KMS-11 (cell line): ENCODE measurements at regions not wholly inside any gene's neighbourhood (a gene's known extent, or its start where the extent isn't known, plus 50 kb on each side); places are given as distances from the start of the nearest gene placed in this dataset.

Experiments
- H2AFZ ChIP-seq: fragments of 200-600 bp; sonication (generic); 2 replicates; pipeline ENCODE4 v1.6.1; 2016; ENCODE audit warnings: antibody characterized with exemption, mixed run types, low read depth
- H3K27ac ChIP-seq: fragments of 200-600 bp; sonication (generic); 2 replicates; pipeline ENCODE4 v1.6.1; 2016; ENCODE audit warnings: mild to moderate bottlenecking, mixed run types
- H3K27me3 ChIP-seq: fragments of 200-600 bp; sonication (generic); 2 replicates; pipeline ENCODE4 v1.6.1; 2017; ENCODE audit warnings: mild to moderate bottlenecking, low read depth, mixed run types, moderate library complexity; ENCODE audit not compliant: insufficient read depth
- H3K36me3 ChIP-seq: fragments of 200-600 bp; sonication (generic); 2 replicates; pipeline ENCODE4 v1.6.1; 2017; ENCODE audit warnings: mild to moderate bottlenecking, mixed run types; ENCODE audit not compliant: insufficient read depth
- H3K4me1 ChIP-seq: fragments of 200-600 bp; sonication (generic); 2 replicates; pipeline ENCODE4 v1.6.1; 2016; ENCODE audit warnings: mild to moderate bottlenecking, low read depth, mixed run types; ENCODE audit not compliant: poor library complexity, severe bottlenecking
- H3K4me2 ChIP-seq: fragments of 200-600 bp; sonication (generic); 2 replicates; pipeline ENCODE4 v1.7.0; 2016; ENCODE audit warnings: mild to moderate bottlenecking, mixed run types
- H3K4me3 ChIP-seq: fragments of 200-600 bp; sonication (generic); IDR thresholded peaks from 2 replicates; pipeline ENCODE4 v1.6.1; 2017; ENCODE audit warnings: low read depth, low read length, mixed read lengths; ENCODE audit not compliant: insufficient read depth
- H3K79me2 ChIP-seq: fragments of 200-600 bp; sonication (generic); 2 replicates; pipeline ENCODE4 v1.6.1; 2016; ENCODE audit warnings: low read depth, mixed run types; ENCODE audit not compliant: insufficient read depth
- H3K9ac ChIP-seq: fragments of 200-600 bp; sonication (generic); 2 replicates; pipeline ENCODE4 v1.6.1; 2016; ENCODE audit warnings: mild to moderate bottlenecking, mixed run types
- H4K20me1 ChIP-seq: fragments of 200-600 bp; sonication (generic); 2 replicates; pipeline ENCODE4 v1.6.1; 2016; ENCODE audit warnings: mild to moderate bottlenecking, mixed run types; ENCODE audit not compliant: insufficient read depth
- TF ChIP-seq, protein P1 (sequence below): fragments of 200-600 bp; sonication (generic); conservative IDR thresholded peaks from 2 replicates; pipeline ENCODE4 v1.6.1; 2017; ENCODE audit warnings: low read depth, mild to moderate bottlenecking, antibody characterized with exemption, low read length, moderate library complexity, mixed read lengths

DNA sequence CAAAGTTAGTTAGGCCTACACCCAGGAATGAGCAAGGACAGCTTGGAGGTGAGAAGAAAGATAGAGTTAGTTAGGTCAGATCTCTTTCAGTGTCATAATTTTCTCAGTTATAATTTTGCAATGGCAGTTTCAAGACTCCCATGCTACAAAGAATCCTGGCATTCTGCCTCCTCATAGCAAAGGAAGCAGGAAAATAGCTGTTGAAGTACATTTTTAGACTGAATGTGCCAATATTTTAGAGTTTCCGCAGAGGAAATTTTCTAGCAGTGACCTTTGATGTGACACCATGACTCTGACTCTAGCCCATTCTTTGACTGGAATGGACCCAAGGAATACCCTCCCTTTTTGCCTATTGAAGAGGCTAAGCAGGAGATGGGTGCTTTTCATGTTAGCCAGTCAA, 371.7 kb downstream of the PIK3C3 start:
- H3K4me3 ChIP-seq, result no peak overlapping the region
- H3K27me3 ChIP-seq, result no peaks in the 10 kb centered on the region
- H3K4me1 ChIP-seq, result no peaks in the 10 kb centered on the region
- no peaks in the 10 kb centered on the region for H3K36me3 ChIP-seq
- no peak overlapping the region for H3K4me2 ChIP-seq
- TF ChIP-seq, protein P1, sequence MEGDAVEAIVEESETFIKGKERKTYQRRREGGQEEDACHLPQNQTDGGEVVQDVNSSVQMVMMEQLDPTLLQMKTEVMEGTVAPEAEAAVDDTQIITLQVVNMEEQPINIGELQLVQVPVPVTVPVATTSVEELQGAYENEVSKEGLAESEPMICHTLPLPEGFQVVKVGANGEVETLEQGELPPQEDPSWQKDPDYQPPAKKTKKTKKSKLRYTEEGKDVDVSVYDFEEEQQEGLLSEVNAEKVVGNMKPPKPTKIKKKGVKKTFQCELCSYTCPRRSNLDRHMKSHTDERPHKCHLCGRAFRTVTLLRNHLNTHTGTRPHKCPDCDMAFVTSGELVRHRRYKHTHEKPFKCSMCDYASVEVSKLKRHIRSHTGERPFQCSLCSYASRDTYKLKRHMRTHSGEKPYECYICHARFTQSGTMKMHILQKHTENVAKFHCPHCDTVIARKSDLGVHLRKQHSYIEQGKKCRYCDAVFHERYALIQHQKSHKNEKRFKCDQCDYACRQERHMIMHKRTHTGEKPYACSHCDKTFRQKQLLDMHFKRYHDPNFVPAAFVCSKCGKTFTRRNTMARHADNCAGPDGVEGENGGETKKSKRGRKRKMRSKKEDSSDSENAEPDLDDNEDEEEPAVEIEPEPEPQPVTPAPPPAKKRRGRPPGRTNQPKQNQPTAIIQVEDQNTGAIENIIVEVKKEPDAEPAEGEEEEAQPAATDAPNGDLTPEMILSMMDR, result no peak
- H3K27ac ChIP-seq, result no peak overlapping the region
- H3K9ac ChIP-seq, result no peak overlapping the region
- no peaks in the 10 kb centered on the region for H3K79me2 ChIP-seq
- H2AFZ ChIP-seq, result no peak overlapping the region
- no peaks in the 10 kb centered on the region for H4K20me1 ChIP-seq

DNA sequence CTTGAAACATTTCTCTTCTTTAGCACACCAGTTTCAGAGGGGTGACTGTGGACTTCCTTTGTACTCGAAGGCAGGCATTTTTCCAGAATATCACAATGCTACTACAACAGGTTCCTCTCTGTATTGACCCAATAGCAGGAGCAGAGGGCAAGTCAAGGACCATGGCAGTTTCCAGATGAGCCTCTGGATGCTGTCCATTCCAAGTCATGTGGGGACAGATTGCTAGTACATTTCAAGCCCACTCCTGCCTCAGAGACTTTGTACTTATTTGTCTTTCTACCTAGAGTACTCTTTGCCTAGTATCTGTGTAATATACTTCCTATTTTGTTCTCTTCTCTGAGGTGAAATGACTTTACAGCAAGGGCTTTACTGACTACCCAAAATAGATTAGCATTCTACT, 373.9 kb downstream of the PIK3C3 start:
- H3K9ac ChIP-seq, result no peak overlapping the region
- no peak overlapping the region for H3K4me2 ChIP-seq
- no peak overlapping the region for H3K27ac ChIP-seq
- H3K4me3 ChIP-seq, result no peak overlapping the region
- TF ChIP-seq, protein P1, result no peak
- H4K20me1 ChIP-seq, result no peaks in the 10 kb centered on the region
- H3K27me3 ChIP-seq, result no peaks in the 10 kb centered on the region
- H2AFZ ChIP-seq, result no peak overlapping the region
- H3K36me3 ChIP-seq, result no peaks in the 10 kb centered on the region
- no peaks in the 10 kb centered on the region for H3K79me2 ChIP-seq
- no peaks in the 10 kb centered on the region for H3K4me1 ChIP-seq

DNA sequence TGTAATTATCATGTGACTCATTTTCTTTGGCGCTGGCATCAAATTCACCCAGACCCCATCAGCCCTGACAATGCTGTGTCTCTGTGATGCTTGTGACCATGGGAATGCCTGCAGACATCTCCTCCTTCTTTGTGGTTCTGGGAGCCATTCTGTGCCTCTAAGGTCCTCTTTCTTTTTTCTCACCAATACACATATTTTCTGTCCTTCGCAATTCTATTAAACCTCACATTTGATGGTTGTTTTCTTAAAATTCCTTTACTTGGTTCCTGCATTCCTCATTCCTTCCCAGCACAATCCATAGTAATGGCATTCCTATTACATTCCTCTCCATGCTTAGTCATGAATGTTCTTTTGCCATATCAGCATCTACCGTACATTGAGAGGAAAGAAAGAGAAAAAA, 375.3 kb downstream of the PIK3C3 start:
- Histone ChIP-seq H3K36me3 (no peaks in the 10 kb centered on the region), H3K27me3 (no peaks in the 10 kb centered on the region), H3K27ac (no peak overlapping the region), H2AFZ (no peak overlapping the region), H3K79me2 (no peaks in the 10 kb centered on the region), H3K4me2 (no peak overlapping the region), H3K4me1 (no peaks in the 10 kb centered on the region), H4K20me1 (no peaks in the 10 kb centered on the region), H3K9ac (no peak overlapping the region), H3K4me3 (no peak overlapping the region)
- TF ChIP-seq, protein P1, result no peak

DNA sequence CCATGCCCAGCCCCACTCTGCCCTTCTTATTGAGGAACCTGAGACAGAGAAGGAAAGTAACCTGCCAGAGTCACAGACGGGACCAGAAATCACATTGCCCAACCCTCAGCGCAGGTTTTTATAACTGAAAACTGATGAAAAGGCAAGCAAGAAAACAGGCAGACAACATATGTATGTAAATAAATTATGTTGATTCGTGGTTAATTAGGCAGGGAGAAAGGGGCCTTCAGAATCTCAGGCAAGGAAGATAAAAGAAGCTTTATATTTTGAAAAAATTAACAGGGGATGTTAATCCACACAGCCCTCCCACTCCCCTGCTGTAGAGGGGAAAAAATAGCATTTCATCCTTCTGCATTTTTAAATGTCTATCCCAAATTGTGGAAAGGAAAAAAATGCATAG, 378.5 kb downstream of the PIK3C3 start:
- no peaks in the 10 kb centered on the region for H3K79me2 ChIP-seq
- no peaks in the 10 kb centered on the region for H3K36me3 ChIP-seq
- no peaks in the 10 kb centered on the region for H3K4me1 ChIP-seq
- no peaks in the 10 kb centered on the region for H3K27me3 ChIP-seq
- no peak overlapping the region for H3K4me3 ChIP-seq
- no peaks in the 10 kb centered on the region for H4K20me1 ChIP-seq
- TF ChIP-seq, protein P1, result no peak
- no peak overlapping the region for H3K27ac ChIP-seq
- no peak overlapping the region for H3K9ac ChIP-seq
- H2AFZ ChIP-seq, result no peak overlapping the region
- H3K4me2 ChIP-seq, result no peak overlapping the region

DNA sequence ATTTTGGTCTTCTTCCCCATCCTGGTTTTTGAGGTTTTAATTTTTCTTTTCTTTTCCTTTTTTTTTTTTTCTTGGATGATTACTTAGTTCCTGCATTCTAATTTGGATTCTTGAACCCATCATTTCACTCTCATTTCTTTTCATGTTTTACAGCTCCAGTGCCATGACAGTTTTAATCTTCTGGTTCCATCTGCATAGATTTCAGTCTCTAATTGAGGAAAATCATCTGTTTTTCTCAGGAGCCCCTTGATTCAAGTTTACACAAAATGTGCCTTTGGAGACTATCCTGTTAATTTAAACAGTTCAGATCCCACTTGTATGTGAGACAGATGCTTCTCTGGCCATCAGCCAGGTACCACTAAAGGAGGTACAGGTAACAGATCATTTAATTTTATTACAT, 379.9 kb downstream of the PIK3C3 start:
- TF ChIP-seq, protein P1, result no peak
- Histone ChIP-seq H2AFZ (no peak overlapping the region), H3K36me3 (no peaks in the 10 kb centered on the region), H3K4me2 (no peak overlapping the region), H3K4me3 (no peak overlapping the region), H3K79me2 (no peaks in the 10 kb centered on the region), H3K4me1 (no peaks in the 10 kb centered on the region), H3K27me3 (no peaks in the 10 kb centered on the region), H4K20me1 (no peaks in the 10 kb centered on the region), H3K27ac (no peak overlapping the region), H3K9ac (no peak overlapping the region)
